ENCODE measurements at regions not wholly inside any gene's neighbourhood (a gene's known extent, or its start where the extent isn't known, plus 50 kb on each side); places are given as distances from the start of the nearest gene placed in this dataset.

DNA sequence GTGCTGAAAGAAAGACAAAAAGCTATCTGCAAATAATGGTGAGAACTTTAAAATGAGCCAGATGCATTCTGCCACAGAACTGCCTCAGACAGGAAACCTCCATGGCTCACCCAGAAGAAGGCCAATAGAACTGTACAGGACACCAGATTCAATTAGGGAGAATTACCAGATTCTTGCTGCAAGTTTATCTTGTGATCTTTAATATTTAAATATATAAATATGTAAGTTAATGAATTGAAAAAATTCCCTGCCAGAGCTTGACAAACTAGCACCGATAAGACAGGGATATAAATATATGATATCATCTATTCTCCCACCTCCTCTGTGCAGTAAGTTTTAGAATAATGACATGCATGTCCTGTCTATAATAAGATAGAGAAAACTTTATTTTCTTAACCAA is 252.8 kb downstream of the PLK2 start:
- TF ChIP-seq POLR2AphosphoS5 (IDR thresholded peaks at IDR 0.05): no peak
- TF ChIP-seq, protein P1, sequence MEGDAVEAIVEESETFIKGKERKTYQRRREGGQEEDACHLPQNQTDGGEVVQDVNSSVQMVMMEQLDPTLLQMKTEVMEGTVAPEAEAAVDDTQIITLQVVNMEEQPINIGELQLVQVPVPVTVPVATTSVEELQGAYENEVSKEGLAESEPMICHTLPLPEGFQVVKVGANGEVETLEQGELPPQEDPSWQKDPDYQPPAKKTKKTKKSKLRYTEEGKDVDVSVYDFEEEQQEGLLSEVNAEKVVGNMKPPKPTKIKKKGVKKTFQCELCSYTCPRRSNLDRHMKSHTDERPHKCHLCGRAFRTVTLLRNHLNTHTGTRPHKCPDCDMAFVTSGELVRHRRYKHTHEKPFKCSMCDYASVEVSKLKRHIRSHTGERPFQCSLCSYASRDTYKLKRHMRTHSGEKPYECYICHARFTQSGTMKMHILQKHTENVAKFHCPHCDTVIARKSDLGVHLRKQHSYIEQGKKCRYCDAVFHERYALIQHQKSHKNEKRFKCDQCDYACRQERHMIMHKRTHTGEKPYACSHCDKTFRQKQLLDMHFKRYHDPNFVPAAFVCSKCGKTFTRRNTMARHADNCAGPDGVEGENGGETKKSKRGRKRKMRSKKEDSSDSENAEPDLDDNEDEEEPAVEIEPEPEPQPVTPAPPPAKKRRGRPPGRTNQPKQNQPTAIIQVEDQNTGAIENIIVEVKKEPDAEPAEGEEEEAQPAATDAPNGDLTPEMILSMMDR (IDR thresholded peaks at IDR 0.05): no peak

Data from breast epithelium (tissue), 3 donors.